WTC11 (cell line): ENCODE measurements at regions not wholly inside any gene's neighbourhood (a gene's known extent, or its start where the extent isn't known, plus 50 kb on each side); places are given as distances from the start of the nearest gene placed in this dataset.

Source experiments
- AFF4 ChIP-seq: sonication (generic); formaldehyde crosslinking; IDR thresholded peaks from 2 replicates; pipeline ENCODE4 v1.8.1; 2023; ENCODE audit warnings: mild to moderate bottlenecking, missing genetic modification reagents, borderline replicate concordance
- ATF2 ChIP-seq: sonication (generic); formaldehyde crosslinking; IDR thresholded peaks from 2 replicates; pipeline ENCODE4 v1.8.1; 2022; ENCODE audit warnings: low read depth, missing genetic modification reagents, borderline replicate concordance
- IRF1 ChIP-seq: sonication (generic); formaldehyde crosslinking; IDR thresholded peaks from 2 replicates; pipeline ENCODE4 v1.8.0; 2023; ENCODE audit warnings: missing genetic modification reagents
- MAX ChIP-seq: sonication (generic); formaldehyde crosslinking; IDR thresholded peaks from 2 replicates; pipeline ENCODE4 v1.8.0; 2022; ENCODE audit warnings: mild to moderate bottlenecking, missing genetic modification reagents
- NR2C2 ChIP-seq: sonication (generic); formaldehyde crosslinking; IDR thresholded peaks from 2 replicates; pipeline ENCODE4 v1.8.0; 2022; ENCODE audit warnings: mild to moderate bottlenecking, missing genetic modification reagents
- TF ChIP-seq, protein P1 (sequence below): fragments of 200-600 bp; IDR thresholded peaks from 2 replicates; pipeline ENCODE4 v1.8.0; 2022; ENCODE audit warnings: antibody characterized with exemption

DNA sequence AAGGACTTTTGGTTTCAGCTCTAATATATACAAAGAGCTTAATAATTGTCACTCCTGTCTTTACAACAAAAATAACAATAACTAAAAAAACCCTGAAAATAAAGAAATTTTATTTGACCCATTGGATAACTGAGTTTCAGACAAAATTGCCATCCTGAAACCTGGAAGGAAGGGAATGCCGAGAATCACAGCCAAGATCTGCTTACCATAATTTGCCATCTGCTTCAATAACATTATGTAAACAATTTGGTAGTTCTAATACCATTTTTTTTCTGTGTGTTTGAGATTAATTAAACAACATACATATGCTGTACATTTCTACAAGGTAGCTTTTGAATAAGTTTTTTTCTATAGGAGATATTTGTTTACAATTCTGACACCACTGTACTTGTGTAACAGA lies 596.3 kb upstream of the MGAT4C start:
- TF ChIP-seq, protein P1, sequence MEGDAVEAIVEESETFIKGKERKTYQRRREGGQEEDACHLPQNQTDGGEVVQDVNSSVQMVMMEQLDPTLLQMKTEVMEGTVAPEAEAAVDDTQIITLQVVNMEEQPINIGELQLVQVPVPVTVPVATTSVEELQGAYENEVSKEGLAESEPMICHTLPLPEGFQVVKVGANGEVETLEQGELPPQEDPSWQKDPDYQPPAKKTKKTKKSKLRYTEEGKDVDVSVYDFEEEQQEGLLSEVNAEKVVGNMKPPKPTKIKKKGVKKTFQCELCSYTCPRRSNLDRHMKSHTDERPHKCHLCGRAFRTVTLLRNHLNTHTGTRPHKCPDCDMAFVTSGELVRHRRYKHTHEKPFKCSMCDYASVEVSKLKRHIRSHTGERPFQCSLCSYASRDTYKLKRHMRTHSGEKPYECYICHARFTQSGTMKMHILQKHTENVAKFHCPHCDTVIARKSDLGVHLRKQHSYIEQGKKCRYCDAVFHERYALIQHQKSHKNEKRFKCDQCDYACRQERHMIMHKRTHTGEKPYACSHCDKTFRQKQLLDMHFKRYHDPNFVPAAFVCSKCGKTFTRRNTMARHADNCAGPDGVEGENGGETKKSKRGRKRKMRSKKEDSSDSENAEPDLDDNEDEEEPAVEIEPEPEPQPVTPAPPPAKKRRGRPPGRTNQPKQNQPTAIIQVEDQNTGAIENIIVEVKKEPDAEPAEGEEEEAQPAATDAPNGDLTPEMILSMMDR, result no peak
- TF ChIP-seq NR2C2 (CRISPR knock-in tag) (no peak), ATF2 (no peak), AFF4 (CRISPR knock-in tag) (no peak), MAX (CRISPR knock-in tag) (no peak), IRF1 (CRISPR knock-in tag) (no peak)
